ENCODE measurements at regions not wholly inside any gene's neighbourhood (a gene's known extent, or its start where the extent isn't known, plus 50 kb on each side); places are given as distances from the start of the nearest gene placed in this dataset.
"Not testable (repeated sequence)": the region's sequence is repeated elsewhere in the genome, so short reads cannot be mapped to it uniquely, and the experiment has no call there.

DNA sequence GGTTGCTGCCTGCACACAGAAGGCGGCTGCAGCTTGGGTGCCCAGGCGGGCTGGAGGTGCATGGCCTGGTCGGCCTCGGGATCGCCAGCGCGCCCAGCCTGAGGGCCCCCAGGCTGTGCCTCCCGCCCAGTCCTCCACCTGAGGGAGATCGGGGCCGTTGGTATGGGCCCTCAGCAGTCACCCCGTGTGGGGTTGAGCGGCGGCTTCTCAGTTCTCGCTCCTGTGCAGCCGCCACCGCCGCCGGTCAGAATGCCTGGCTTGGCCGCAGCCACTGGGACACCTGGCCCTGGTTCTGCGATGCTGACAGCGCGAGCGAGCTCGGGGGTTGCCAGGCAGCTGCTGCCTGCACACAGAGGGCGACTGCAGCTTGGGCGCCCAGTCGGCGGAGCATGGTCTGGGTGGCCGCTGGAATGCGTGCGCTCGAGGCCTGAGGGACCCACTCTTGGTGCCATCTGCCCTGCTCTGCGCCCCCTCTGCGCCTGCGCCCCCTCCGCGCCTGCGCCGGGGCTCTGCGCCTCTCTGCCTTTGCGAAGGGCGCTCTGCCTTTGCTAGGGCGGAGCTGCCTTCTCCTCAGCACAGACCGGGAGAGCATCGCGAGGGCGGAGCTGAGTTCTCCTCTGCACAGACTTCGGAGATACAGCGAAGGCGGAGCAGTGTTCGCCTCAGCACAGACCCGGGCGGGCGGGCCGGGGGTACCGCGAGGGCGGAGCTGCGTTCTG lies 84.6 kb upstream of the ZNG1F start:
- DNase-seq (ENCODE audit: low read depth in 2 of 2): peak; percentile 44 to 56

DNA sequence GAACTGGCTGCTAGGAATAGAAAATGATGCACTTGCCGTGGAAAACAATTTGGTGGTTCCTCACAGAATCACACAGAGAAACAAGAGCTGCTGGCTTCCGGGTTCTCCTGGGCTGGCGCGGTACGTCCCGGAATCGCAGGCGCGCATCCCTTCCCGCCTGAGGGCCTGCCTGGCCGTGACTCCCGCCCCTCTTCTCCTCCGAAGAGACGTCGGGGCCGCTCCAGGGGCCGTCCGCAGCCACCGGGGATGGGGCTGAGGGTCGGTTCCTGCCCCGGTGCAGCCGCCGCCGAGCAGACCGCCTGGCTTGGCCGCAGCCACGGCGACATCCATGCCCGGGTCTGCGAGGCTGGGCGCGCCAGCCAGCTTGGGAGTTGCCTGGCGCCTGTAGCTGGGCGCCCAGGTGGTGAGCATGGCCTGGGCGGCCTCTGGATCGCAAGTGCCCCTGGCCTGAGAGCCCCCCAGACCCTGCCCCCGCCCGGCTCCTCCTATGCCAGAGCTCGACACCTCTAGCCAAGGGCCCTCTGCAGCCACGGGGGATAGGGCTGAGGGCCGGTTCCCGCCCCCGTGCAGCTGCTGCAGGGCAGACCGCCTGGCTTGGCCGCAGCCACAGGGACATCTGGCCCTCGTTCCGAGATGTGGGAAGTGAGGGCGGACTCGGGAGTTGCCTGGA lies 83.9 kb upstream of the ZNG1F start:
- DNase-seq (ENCODE audit: low read depth in 2 of 2): peak in 1 of 2 donors; percentile 11

DNA sequence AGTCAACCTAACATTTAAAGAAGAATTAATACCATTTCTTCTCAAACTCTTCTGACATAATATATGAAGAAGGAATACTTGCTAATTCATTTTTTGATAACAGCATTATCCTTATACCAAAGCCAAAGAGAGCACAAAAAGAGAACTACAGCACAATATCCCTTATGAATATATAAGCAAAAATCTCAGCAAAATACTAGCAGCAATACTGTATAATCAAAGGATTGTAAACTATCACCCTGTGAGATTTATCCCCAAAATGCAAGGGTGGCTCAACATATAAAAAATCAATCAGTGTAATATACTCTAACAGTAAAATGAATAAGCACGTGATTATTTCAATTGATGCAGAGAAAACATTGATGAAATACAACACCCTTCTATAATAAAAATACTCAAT lies 81.9 kb upstream of the ZNG1F start:
- DNase-seq (ENCODE audit: low read depth in 2 of 2): not testable (repeated sequence)

DNA sequence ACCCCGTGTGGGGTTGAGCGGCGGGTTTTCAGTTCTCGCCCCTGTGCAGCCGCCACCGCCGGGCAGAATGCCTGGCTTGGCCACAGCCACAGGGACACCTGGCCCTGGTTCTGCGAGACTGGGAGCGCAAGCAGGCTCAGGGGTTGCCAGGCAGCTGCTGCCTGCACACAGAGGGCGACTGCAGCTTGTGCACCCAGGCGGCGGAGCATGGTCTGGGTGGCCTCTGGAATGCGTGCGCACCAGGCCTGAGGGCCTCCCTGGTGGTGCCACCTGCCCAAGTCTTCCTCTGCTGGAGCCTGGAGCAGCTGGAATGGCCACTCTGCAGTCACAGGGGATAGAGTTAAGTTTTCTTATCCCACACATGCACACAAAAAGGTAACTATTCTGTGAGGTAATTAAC lies 80.4 kb upstream of the ZNG1F start:
- not testable (repeated sequence) for DNase-seq (ENCODE audit: low read depth in 2 of 2)

DNA sequence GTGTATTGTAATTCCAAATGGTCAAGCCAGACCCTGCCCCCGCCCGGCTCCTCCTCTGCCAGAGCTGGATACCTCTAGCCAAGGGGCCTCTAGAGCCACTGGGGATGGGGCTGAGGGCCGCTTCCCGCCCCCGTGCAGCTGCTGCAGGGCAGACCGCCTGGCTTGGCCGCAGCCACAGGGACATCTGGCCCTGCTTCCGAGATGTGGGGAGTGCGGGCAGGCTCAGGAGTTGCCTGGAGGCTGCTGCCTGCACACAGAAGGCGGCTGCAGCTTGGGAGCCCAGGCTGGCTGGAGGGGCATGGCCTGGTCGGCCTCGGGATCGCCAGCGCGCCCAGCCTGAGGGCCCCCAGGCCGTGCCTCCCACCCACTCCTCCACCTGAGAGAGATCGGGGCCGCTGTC lies 79.9 kb upstream of the ZNG1F start:
- not testable (repeated sequence) for DNase-seq (ENCODE audit: low read depth in 2 of 2)

DNA sequence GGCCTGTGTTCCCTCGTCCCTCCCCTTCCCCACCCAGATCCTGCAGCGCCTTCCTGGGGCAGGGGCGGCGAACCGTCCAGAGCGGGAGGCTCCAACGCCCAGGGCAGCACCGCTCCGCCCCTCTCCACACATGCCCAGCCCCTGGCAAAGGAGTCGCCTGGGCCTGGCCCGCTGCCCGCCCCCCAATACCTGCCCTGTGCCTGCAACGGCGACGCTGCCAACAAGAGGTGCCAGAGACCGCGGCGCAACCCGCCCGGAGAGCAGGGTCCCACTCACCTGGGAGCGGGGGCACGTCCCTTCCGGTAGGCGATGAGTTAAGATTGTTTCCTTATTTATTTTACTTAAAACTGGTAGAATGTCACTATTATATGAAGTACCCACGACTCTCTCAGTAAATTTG lies 77.5 kb upstream of the ZNG1F start:
- DNase-seq (ENCODE audit: low read depth in 2 of 2): not testable (repeated sequence)

DNA sequence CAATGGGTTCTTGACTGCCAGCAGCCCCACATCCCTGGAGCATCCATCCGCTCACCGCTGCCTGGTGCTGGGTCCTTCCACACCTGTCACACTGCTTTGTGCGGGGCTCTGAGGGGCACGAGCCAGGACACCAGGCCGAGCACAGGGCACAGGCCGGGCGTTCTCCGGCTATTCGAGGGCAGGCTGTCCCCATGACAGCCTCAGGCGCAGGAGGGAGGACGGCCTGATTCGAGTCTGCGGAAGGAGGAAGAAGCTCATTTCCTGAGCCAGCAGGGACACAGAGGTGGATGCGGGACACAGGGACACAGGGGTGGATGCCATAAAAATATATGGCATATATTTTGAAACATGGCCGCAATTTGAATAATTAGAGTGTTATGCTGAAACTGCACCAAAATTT lies 76.9 kb upstream of the ZNG1F start:
- DNase-seq (ENCODE audit: low read depth in 2 of 2): not testable (repeated sequence)

DNA sequence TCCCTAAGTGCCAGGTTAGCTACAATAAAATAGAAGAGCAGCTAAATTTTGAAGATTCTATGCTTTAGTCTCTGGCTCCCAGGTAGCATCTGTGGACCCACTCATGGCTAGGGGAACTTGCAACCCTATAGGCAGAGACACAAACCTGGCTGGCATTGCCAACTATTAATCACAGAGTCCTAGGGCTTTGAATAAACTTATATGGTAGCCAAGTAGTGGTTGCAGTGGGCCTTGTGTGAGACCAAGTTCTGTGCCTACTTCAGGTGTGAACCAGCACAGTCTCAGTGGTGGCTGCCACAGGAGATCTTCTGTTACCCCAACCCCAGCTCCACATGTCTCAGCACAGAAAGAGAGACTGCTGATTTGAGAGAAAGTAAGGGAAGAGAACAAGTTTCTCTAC lies 62.9 kb upstream of the ZNG1F start:
- DNase-seq (ENCODE audit: low read depth in 2 of 2): not testable (repeated sequence)

DNA sequence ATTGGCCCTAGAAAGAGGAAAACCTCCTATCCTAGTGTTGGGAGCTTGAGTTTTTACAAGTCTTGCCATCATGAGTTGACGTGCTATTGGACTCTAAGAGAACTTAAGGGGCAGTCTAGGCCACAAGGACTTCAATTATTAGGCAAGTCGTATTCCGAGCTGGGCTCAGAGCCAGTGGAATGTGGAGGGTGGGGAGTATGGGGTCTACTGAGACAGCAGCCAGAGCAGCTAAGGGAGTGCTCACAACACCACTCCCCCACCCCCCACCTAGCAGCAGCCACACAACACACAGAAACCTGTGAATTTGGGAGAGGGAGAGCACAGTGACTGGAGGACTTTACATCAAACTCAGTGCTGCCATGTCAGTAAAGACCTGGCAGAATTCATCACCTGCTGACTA lies 62.0 kb upstream of the ZNG1F start:
- DNase-seq (ENCODE audit: low read depth in 2 of 2): not testable (repeated sequence)

DNA sequence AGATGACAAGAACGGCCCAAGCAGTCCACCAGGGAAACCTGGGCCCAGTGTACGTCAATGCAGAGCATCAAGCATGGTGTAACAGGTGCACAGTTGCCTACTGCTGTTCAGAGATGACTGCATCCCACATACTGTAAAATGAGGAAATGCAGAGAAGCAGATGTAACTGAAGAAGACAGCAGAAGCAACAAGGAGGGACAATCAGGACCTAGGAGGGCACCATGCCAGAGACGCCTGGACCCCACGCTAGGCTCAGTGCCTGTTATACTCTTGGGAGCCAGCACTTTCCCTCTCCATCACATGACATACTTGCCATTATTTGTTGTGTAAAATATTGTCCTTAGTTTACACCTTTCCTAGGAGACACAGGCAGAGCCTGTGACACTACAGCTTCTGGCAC lies 57.6 kb upstream of the ZNG1F start:
- not testable (repeated sequence) for DNase-seq (ENCODE audit: low read depth in 2 of 2)
